Panc1 (cell line): ENCODE measurements at regions not wholly inside any gene's neighbourhood (a gene's known extent, or its start where the extent isn't known, plus 50 kb on each side); places are given as distances from the start of the nearest gene placed in this dataset.

Experiments
- ATAC-seq: fragments of 200-7000 bp; cut with Tn5 transposase; 2 replicates; pipeline ENCODE4 v1.9.1; 2020; ENCODE audit warnings: mild to moderate bottlenecking, moderate library complexity
- BruUV-seq: library from RNA; stranded (reverse); fragments of 400-500 nt; replicated peaks from 2 replicates; lab custom pipeline; 2021; lab: Mats Ljungman, UMichigan
- CTCF ChIA-PET: fragments of 300-600 bp; sonication (Branson Sonifier 250); formaldehyde crosslinking; loops from one replicate; lab custom pipeline; 2022; ENCODE audit warnings: antibody characterized with exemption; lab: Charles Lee
- POLR2A ChIA-PET: fragments of 300-600 bp; sonication (Branson Sonifier 250); formaldehyde crosslinking; loops from one replicate; lab custom pipeline; 2022; ENCODE audit warnings: antibody characterized with exemption; lab: Charles Lee
- DNase-seq: peaks from one replicate; pipeline ENCODE4 v3.0.0-alpha.2; 2010; ENCODE audit warnings: low read depth, low spot score
- H3K27ac ChIP-seq: 2 replicates; pipeline ENCODE4 v1.5.1; 2011; ENCODE audit warnings: mild to moderate bottlenecking, low read length, inconsistent platforms
- H3K27me3 ChIP-seq: fragments of 200-500 bp; sonication (Bioruptor generic); 2 replicates; pipeline ENCODE4 v1.6.0; 2014; ENCODE audit warnings: low read length, inconsistent platforms; ENCODE audit not compliant: control insufficient read depth, insufficient read depth
- H3K36me3 ChIP-seq: fragments of 200-500 bp; sonication (Bioruptor generic); 2 replicates; pipeline ENCODE4 v1.5.1; 2014; ENCODE audit warnings: inconsistent platforms, mild to moderate bottlenecking, low read length, moderate library complexity; ENCODE audit not compliant: control insufficient read depth, insufficient read depth
- H3K4me1 ChIP-seq: 2 replicates; pipeline ENCODE4 v1.5.1; 2011; ENCODE audit warnings: inconsistent platforms, mild to moderate bottlenecking, low read length, moderate library complexity; ENCODE audit not compliant: control insufficient read depth, insufficient read depth
- H3K4me3 ChIP-seq, 2 experiments: 2 replicates each; pipeline ENCODE4 v1.5.1; 2011 to 2012; ENCODE audit warnings: low read depth in 2 of 2, low read length in 2 of 2, mild to moderate bottlenecking in 2 of 2, inconsistent platforms in 1 of 2, moderate library complexity in 1 of 2
- H3K9me3 ChIP-seq: fragments of 200-500 bp; sonication (Bioruptor generic); 2 replicates; pipeline ENCODE4 v1.5.1; 2014; ENCODE audit warnings: low read depth, mild to moderate bottlenecking, inconsistent platforms, low read length, moderate library complexity; ENCODE audit not compliant: control insufficient read depth, insufficient read depth
- CTCF ChIP-seq: fragments of 450-650 bp; IDR thresholded peaks from 2 replicates; pipeline ENCODE4 v1.5.1; 2017; ENCODE audit warnings: mild to moderate bottlenecking
- POLR2AphosphoS5 ChIP-seq: IDR thresholded peaks from 2 replicates; pipeline ENCODE4 v1.6.1; 2012; ENCODE audit warnings: mild to moderate bottlenecking, low read depth, low read length, moderate library complexity
- REST ChIP-seq, 2 experiments: IDR thresholded peaks; 2 replicates each; pipeline ENCODE4 v1.6.1; 2011 to 2012; ENCODE audit warnings: low read depth in 2 of 2, control low read depth in 1 of 2, low read length in 1 of 2, mild to moderate bottlenecking in 1 of 2, moderate library complexity in 1 of 2; ENCODE audit not compliant: insufficient read depth in 1 of 2
- SIN3A ChIP-seq: IDR thresholded peaks from 2 replicates; pipeline ENCODE4 v1.6.1; 2012; ENCODE audit warnings: low read depth, mild to moderate bottlenecking, low read length, moderate library complexity, borderline replicate concordance; ENCODE audit not compliant: insufficient read depth
- TCF7L2 ChIP-seq: IDR thresholded peaks from 2 replicates; pipeline ENCODE4 v1.6.1; 2011; ENCODE audit warnings: mild to moderate bottlenecking, low read depth, low read length, inconsistent platforms
- in situ Hi-C: cut with HindIII; loops from 2 replicates; pipeline ENCODE4 v1.10.0; 2016; ENCODE audit warnings: low sequenced_read_pairs, low pct_unique_long_range_greater_than_20kb
- intact Hi-C: fragments of 100-400 bp; cut with micrococcal nuclease; formaldehyde crosslinking; loops from one replicate; pipeline ENCODE4 v1.10.0; 2022; ENCODE audit not compliant: unreplicated experiment

DNA sequence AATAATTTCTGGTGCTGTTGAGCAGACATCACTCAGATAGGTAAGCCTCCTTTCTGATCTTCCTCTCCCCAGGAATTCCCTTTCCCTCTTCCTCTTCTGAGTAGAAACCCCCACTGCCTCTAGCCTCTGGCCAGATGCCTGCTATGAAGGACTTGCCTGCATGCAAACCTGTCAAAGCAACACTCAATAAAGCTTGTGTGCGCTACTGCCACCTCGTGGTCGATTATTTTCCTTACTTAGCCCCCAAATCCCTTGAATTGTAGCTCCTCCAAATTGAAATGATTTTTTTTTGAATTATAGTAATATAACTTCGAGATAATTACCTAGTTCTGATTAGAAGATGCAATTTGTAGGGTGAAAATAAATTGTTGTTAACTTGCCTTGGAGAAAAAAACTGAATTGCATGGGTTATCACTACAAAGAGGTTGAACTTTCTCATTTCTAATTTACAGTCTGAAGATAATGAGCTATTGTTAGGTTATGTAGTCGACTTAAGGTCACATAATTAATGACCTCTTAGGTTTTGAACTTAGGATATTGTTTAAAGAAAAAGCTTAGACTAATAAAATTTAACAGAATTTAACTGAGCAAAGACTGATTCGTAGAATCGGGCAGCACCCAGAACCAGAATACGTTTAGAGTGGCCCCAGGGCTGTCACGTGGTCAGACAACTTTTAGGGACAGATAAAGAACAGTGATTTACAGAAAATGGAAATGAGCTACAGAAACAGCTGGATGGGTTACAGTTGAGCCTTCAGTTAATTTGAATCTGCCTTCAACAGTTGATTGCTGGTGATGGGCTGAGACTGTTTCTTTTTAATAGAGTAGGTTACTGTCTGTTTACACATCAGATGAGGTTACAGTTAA, 269.3 kb downstream of the ARPP21 start:
- Histone ChIP-seq H3K9me3 (no peaks in the 10 kb centered on the region), H3K4me1 (no peaks in the 10 kb centered on the region), H3K4me3 (no peak overlapping the region), H3K36me3 (no peaks in the 10 kb centered on the region), H3K27me3 (no peaks in the 10 kb centered on the region), H3K27ac (no peak overlapping the region)
- in situ Hi-C loops (no loop called here), intact Hi-C loops (no loop called here)
- ChIA-PET CTCF (interaction anchor here (0.6 to 0.7 kb wide), 5 partner anchors 99 to 1645 kb away, joined by 3 to 4 read pairs (median 3); no protein-coding TSS in a partner anchor), POLR2A (no interaction called here)
- DNase-seq (peak; percentile 42), ATAC-seq (0 out of 2 replicates have a peak, but pooled peaks have one; percentile 58)
- no TSS peak for BruUV-seq
- TF ChIP-seq REST (IDR thresholded peaks at IDR 0.05; ENCODE audit: insufficient read depth in 1 of 2, low read depth in 2 of 2, low read length in 1 of 2) (no peak), POLR2AphosphoS5 (no peak), TCF7L2 (no peak), SIN3A (no peak), CTCF (peak; percentile 76)

GRCh38 chr3:35919160-35919559, 279.8 kb downstream of the ARPP21 start:
- POLR2A ChIA-PET: no interaction called here
- ATAC-seq (no peak), DNase-seq (no peak)
- no peaks in the 10 kb centered on the region for H3K27me3 ChIP-seq
- no peak overlapping the region for H3K27ac ChIP-seq
- CTCF ChIA-PET: no interaction called here
- TF ChIP-seq POLR2AphosphoS5 (no peak), CTCF (no peak), TCF7L2 (no peak), SIN3A (no peak), REST (IDR thresholded peaks at IDR 0.05; ENCODE audit: insufficient read depth in 1 of 2, low read depth in 2 of 2, low read length in 1 of 2) (no peak)
- no peaks in the 10 kb centered on the region for H3K36me3 ChIP-seq
- no peaks in the 10 kb centered on the region for H3K4me1 ChIP-seq
- no TSS peak for BruUV-seq
- intact Hi-C loops: no loop called here
- no peak overlapping the region for H3K4me3 ChIP-seq
- H3K9me3 ChIP-seq: no peaks in the 10 kb centered on the region
- in situ Hi-C loops: no loop called here
